Stimulated activated CD4-positive, alpha-beta T cell treated with anti-CD3 and anti-CD28 coated beads, Interleukin-15, amount 100 ng/mL, for 48 hours (primary cell): ENCODE measurements at regions not wholly inside any gene's neighbourhood (a gene's known extent, or its start where the extent isn't known, plus 50 kb on each side); places are given as distances from the start of the nearest gene placed in this dataset.
A peak's percentile ranks its signal among the peaks of the same experiment; 100 is the strongest.
"Not testable (repeated sequence)": the region's sequence is repeated elsewhere in the genome, so short reads cannot be mapped to it uniquely, and the experiment has no call there.

Source experiments
- DNase-seq, 2 donors: peaks; one replicate each; pipeline ENCODE4 v3.0.0-alpha.2; 2020; ENCODE audit warnings: low read depth in 2 of 2

DNA sequence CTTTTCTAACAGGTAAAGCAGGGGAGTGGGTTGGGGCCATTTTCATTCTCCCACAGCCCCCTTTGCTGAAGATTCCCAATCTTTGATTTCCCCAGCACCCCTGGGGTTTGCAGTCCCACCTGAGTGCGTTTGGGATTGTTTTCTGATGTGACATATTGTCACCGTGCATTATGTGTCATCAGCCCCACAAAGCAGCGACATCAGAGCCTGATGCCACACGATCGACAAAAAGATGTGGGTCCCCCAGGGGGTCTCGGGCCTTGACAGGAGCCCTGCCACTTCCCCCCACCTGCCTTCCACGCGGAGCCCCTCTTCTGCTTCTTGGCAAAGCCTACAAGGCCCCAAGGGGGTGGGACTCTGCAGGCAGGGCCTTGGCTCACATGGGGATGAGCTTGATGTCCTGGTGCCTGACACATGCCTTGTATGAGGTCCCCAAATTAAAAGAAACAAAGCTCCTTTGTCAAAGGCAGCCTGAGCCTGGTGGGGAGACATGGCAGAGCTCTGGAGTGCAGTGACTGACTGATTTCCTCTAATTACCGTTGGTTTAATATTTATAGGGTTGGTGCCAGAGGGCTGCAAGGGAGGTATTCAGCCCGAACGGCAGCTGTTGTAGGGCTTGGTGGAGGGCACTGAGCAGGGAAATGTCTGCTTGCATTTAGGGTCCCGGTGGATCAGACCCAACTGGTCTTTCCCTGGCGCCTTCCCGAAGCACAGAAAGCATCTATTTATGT is 149.2 kb downstream of the MIAT start:
- no peak for DNase-seq

DNA sequence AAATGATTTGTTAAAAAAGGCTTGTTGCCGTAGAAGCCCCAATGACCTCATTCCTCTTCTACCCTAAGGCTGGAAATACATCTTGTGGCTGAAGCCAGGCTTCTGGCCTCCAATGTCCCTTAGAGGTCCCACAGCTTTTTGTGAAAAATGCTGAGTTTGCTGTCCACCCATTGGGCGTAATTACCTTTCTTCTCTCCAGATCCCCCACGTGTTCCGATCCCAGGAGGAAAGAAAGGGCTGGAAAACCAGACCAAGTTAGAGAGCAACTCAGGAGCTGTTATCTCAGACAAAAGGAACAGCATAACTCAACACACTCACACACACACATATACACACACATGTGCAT is 154.2 kb downstream of the MIAT start:
- no peak for DNase-seq

DNA sequence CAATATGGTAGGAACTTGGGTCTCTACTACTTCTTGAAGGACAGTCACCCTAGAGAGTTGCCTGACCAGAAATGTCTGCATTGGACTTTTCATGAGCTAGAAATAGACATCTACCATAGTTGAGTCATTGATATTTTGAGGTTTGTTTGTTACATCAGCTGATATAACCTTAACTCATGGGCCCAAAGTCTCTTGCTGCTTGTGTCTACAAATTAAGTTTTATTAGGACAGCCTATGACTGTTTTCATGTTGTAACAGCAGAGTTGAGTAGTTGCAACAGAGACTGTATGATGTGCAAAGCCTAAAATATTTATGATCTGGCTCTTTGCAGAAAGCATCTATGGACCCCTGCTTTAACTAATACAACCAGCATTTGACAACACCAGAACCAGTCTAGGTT is 155.3 kb downstream of the MIAT start:
- no peak for DNase-seq

DNA sequence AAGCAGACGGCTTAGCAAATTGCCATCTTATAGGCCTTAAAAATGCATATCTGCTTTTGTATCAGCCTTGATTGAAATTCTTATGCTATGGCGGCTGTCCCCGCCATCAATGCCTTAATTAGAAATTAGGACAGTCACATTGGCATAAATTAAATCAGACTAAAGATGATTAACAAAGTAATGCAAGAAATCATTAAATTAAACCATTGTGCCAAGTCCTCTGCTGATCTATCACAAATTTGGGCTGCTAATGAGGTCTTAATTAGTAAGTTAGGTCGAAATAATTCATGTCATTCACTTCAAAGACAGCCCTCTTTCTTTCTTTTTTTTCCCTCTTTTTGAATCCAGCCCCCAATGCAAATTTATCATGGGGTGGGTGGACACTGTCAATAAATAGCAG is 159.3 kb downstream of the MIAT start:
- DNase-seq = no peak

DNA sequence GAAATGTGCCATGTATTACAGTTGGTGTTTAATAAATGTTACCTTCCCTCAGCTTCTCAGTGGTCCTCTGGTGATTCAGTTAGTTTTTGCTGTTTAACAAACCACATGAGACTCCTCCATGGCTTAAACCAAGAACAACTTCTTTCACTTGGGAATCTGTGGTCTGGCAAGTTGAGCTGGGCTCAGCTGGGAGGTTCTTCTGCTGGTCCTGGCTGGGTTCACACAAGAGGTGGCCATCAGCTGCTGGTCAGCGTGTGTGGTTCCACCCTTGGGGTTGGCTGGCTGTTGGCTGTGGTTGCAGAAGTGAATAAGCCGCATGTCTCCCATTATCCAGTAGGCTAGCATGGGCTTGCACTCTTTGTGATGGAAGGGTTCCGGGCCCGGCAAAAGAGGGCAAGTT is 160.5 kb downstream of the MIAT start:
- no peak for DNase-seq

DNA sequence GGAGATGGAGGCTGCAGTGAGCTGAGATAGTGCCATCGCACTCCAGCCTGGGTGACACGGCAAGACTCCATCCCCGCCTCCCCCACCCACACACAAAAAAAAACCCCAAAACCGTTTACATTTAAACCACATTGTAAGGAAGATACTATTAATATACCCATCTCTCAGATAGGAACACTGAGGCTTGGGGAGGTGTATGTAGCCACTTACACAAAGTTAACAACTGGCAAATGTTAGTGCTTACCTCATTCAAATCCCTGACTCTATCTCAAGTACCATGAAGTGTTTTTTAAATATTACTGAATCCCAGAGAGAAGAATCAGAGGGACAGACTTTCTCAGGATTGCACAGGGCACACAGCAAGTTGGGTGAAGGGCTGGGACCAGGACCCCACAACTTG is 164.5 kb downstream of the MIAT start:
- no peak for DNase-seq

DNA sequence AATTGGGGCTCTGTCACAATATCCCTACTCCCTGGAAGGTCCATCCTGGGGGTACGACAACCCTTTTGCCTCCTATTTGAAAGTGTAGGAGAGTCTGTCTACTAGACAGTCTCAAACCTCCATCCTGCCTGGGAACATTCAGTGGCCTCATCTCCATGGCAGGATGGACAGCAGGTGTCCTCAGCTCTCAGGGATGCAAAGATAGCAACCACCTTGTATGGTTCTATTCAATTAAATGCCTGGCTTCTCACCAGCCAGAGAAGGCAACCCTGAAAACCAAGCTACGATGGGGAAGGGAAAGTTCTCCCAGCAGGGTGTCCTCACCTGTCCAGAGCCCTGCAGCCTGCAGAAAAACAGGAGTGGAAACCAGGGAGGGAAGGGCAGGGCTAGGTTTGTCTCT is 164.9 kb downstream of the MIAT start:
- no peak for DNase-seq

DNA sequence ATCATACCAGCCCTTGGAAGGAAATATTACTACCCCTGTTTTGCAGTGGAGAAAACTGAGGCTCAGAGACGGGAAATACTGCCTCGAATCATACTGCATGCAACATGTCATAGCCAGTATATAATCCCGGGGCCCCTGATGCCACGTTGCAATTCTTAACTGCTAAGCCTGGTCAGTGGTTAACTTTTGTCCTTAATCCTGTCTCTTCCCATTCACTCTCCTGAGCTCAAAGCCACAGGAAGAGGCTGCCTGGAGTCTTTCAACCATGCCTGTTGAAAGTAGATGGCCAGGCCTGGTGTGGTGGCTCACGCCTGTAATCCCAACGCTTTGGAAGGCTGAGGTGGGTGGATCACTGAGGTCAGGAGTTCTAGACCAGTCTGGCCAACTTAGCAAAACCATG is 166.6 kb downstream of the MIAT start:
- no peak for DNase-seq

DNA sequence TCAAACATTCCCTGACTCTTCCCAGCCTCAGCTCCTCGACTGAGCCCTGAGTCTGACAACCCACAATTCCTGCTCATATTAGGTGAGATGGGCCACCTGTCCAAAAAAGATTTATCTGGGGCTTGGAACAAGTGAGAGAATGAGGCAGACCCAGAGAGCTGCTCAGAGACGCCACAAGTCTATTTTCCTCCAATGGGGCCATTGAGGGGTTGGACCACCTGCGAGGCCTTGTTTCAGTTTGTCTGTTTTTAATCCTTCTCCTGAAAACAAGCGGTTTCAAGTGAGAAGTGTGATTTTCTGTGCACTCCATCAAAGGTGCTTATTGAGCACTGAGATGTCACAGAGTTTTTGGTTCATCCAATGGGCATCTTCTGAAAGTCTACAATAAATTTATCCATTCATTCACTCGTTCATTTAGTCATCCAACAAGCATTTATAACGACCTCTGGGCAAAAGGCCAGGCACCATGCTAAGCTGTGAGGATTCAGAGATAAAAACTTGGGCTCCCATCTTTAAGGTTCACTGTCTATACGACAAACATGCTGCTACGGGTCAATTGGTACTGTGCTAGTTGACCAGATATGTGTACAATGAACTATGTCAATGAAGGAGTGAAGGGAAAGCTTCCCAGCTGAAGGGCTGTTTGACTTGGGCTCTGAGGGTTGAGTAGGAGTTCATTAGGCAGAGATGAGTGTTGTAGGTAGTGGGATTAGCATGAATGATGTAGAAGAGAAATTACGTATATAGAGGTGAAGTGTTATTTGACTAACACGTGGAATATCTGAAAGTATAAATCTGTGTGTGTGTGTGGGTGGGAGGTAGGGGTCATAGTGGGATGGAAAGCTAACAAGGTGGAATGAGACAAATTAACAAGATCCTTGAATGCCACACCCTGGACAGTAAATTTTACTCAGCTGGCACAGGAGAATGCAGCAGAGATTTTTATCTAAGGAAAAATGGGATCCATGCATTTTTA is 168.9 kb downstream of the MIAT start:
- no peak for DNase-seq

DNA sequence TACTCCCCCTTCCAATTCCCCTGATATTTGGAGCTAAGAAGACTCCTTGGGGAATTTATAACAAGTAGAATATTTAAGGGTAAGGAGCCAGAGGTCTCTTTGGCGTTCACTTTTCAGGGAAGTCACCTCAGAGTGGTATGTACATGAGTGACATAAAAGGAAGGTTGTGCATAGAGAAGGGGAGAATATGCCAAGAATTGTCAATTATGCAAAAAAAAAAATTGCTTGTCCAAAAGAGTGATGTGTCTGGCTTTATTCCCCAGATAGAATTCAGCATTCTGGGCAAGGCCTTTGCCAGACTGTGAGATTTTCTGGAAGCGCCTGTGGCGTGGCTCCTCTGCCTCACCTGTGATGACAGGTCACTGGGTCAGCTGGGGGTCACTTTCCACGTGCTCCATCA is 170.2 kb downstream of the MIAT start:
- DNase-seq = no peak

DNA sequence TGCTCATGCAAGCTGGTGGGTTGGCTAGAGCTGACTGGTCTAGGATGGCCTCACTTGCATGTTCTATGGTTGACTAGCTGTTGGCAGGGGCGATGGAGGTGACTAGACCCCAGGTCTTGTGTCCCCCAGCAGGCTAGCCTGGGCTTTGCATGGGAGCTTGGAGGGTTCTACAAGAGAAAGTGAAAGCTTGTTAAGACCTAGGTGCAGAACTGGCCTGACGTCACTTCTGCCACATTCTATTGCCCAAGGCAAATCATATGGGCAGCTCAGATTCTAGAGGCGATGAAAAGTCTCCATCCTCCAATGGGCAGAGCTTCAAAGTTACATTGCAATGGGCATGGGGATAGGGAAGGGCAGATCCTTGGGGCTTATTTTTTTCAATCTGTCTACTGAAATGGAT is 170.9 kb downstream of the MIAT start:
- DNase-seq = no peak

DNA sequence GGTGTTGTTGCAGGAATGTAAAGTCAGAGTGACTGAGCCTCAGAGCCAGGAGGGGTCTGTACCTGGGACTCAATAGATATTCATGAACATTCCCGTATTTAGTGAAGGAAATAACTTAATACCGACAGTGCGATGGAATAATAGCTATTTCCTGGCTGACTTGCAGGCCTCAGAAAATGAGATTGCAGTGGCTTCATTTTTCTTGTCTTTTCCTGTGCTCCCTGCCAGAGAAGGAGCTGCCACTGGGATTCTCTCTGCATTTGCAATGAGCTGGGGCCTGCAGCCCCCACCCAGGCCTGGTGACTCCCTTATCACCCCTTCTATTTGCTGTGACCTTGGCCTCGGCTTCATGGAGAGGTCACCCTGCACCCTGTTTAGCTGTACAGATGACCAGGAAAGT is 173.4 kb downstream of the MIAT start:
- DNase-seq = no peak

DNA sequence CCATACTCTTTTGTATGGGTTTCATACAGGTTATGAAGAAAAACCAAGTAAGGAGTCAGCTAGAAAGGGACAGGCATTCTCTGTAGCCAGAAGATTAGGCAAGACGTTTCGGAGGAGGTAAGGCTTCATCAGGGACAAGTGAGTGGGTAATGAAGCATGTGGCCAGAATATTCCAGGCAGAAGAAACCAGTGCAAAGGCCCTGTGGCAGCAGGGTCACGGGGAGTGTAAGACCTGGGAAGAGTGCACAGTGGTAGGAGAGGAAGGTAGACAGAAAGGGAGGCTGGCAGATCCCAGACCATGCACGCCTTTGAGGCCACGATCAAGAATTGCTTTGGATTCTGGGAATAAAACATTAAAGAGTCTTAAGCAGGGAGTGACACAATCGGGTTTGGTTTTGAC is 177.6 kb downstream of the MIAT start:
- DNase-seq = no peak

DNA sequence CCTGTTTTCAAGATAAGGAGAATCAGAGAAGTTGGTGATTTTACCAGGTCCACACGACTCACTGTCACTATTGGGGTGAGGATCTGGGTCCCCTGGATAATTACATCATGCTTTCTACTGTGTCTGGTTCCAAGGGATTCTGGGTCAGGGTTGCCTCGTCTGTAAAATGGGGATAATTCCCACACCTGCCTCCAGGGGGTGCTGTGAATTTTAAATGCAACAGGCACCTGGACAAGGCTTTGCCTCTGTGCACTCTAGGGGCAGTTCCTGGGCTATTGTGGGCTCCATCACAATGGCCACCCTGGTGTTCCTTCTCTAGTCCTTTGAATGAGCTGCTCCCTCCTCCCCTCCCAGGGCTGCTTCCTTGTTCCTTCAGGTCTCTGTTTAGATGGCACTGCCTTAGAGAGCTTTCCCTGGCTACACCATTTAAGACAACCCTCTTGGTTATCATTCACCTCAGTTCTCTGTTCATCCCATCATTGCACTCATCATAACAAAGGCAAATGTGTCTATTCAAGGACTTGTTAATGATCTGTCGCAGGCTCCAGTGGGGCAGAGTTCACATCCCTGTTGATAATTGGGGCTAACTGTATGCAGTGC is 178.6 kb downstream of the MIAT start:
- DNase-seq = peak; percentile 33 to 53

DNA sequence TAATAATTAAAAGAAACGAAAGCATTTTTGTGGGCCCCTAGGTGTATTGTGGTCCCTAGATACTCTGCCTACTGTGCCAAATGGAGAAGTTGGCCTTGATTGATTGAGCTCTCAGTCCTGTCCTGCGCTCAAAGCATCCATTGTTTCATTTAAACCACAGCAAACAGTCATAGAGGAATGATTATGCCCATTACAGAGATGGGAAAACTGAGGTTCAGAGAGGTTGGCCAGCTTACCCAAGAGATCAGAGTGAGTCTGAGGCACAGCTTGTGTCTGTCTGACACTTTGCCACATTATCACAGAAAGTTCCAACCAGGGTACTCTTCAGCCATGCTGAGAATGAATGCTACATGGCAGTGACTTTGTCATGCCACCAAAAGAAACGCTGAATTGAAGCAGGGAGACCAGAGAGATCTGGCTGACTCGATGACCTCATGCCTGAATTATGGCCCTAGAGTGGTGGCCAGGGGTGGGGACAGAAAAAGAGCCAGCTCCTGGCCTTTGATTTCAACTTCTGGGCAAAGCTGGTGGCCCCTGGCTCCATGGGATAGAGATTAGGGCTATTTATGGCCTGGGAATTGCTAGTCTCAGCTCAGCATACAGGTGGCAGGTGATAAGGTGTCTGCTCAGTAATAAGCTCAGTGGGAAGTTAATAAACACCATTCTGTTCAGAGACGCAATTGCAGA is 180.5 kb downstream of the MIAT start:
- DNase-seq = no peak

DNA sequence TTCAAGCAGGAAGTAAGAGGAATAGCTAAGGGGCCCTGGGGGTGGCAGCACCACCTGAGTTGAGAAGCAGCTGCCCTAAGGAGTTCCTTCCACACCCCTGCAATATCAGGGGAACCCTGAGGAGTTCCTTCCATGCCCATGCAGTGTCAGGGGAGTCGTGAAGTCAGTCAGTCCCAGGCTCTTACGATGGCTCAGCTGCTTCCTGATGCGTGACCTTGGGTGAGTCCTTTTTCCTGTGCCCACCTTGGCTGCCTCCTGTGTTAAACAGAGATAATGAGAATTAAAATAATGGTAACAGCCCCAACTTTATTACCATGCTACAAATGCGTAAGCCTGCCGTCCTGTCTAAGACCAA is 181.1 kb downstream of the MIAT start:
- no peak for DNase-seq

DNA sequence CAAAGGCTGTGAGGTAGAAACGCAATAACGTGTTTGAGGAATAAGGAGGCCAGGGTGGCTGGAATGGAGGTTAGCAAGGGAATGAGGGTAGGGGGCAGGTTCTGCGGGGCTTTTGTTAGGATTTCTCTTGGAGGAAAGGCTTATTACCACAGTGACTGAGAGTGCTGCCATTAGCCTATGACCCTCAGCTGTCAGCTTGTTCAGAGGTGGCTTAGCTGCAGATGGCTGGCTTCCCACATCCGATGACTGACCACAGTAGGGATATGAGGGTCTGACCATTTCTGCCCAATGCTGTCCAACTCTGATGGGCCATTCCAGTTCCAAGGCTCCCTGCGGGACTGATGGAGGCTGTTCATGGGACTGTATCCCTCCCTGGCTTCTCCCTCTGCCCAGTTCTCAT is 181.8 kb downstream of the MIAT start:
- no peak for DNase-seq

DNA sequence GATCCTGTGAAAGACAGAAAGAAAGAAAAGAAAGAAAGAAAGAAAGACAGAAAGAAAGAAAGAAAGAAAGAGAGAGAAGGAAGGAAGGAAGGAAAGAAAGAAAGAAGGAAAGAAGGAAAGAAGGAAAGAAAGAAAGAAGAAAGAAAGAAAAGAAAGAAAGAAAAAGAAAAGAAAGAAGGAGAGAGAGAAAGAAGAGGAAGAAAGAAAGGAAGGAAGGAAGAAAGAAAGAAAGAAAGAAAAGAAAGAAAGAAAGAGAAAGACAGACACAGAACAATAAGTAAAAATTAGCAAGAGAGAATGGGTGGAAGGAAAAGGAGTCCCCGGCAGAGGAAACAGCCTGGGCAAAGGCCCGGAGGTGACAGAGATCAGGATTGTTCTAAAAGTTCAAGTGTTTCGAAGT is 183.4 kb downstream of the MIAT start:
- DNase-seq = not testable (repeated sequence)

DNA sequence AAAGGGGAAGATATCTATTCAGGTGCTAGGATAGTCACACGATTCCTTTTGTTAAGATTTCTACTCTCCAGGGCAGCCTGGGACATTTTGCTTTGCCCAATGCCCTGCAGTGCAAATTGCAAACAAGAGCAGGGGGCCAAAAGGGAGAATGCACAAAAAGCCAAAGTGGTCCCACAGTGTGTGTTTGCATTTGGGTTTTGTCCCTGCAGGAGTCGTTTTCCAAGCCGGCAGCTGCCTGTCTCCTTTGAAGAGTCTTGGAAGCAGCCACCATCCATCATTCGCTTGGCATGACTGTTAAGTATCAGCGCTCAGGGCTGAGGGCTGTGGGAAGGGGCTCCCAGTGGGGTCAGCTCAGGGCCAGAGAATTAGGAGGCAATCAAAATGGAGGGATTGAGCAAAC is 184.7 kb downstream of the MIAT start:
- DNase-seq = no peak

DNA sequence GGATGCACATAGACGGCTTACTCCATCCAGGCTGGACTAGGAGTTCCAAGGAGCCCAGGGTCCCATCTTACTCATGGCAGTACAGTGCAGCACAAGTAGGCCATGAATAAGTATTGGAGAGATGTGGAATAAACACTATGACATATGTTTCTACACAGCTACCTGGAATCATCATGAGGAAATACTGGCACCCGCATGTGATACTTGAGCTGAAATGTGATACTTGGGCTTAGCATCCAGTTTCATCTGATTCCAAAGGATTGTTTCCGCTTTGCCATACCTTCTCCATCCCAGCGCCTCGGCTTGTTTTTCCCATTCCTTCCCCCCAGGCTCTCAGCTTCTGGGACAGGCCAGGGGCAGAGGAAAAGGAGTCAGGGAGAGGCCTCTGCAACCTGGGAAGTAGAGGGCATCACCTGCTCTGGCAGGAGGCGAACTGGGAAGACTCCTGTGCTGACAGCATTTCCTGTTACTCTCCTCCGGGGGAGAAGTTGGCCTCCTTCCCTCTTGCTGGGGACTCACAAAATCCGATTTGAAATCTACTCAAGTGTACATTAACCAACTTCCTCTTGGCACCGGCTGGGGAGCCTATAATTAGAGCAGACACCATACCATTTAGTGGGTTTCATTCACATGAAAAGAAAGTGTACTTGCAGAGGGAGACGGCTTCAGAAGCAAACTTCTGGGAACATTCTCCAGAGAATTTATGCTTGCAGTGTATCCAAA is 187.8 kb downstream of the MIAT start:
- no peak for DNase-seq

DNA sequence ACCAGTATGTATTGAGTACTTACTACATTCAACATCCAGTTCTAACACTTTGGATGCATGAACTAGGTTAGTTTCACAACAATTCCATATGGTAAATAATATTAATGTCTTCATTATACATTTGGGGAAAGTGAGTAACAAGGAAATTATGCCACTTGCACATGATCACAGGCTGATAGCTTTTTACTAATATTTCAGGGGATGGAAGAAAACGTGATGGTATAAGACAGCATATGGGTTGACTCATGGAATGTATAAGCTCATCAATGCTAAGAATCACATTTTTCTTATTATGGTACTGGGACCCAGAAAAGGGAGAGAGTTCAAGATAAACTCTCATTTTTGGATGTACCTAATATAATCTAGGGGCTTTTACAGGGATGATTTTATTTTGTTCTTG is 188.7 kb downstream of the MIAT start:
- no peak for DNase-seq

DNA sequence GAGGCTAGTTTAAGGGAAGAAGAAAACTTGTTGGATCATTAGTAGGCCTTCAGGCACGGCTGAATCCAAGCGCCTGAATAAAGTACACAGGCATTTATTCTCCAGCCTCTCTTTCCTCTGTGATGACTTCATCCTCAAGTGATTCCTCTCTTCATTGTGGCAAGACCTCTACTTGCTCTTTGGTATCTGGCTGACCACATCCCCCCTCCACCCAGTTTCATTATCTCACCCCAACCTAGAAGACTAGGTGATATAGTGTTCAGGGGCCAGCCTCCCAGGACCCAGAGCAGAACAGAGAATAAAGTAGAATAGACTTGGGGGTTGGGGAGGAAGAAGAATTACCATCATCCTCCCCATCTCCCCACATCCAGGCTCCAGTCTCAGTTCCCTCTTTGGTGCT is 189.3 kb downstream of the MIAT start:
- DNase-seq = no peak
